Neural cell (in vitro differentiated cells): ENCODE measurements at regions not wholly inside any gene's neighbourhood (a gene's known extent, or its start where the extent isn't known, plus 50 kb on each side); places are given as distances from the start of the nearest gene placed in this dataset.
"Not testable (repeated sequence)": the region's sequence is repeated elsewhere in the genome, so short reads cannot be mapped to it uniquely, and the experiment has no call there.

Experiments
- H2AFZ ChIP-seq: fragments of 200-600, 300-800 bp; sonication (generic), shearing (Covaris generic); 2 replicates; pipeline ENCODE4 v1.6.0; 2014; ENCODE audit warnings: low read depth, mild to moderate bottlenecking, antibody characterized with exemption, low read length, moderate library complexity
- H3F3A ChIP-seq: fragments of 200-600 bp; shearing (Covaris generic); 2 replicates; pipeline ENCODE4 v1.6.1; 2016; ENCODE audit warnings: mild to moderate bottlenecking, moderate library complexity, mixed read lengths, antibody characterized with exemption, low read length; ENCODE audit not compliant: insufficient read depth, poor library complexity, severe bottlenecking
- H3K27ac ChIP-seq: fragments of 200-600, 300-800 bp; sonication (generic), shearing (Covaris generic); 2 replicates; pipeline ENCODE4 v1.5.1; 2014; ENCODE audit warnings: mild to moderate bottlenecking, low read length, moderate library complexity
- H3K27me3 ChIP-seq: fragments of 300-800, 200-600 bp; sonication (generic), shearing (Covaris generic); 2 replicates; pipeline ENCODE4 v1.6.0; 2014; ENCODE audit warnings: mild to moderate bottlenecking, low read depth, low read length, moderate library complexity; ENCODE audit not compliant: insufficient read depth
- H3K36me3 ChIP-seq: fragments of 300-800, 200-600 bp; sonication (generic), shearing (Covaris generic); 2 replicates; pipeline ENCODE4 v1.5.1; 2014; ENCODE audit warnings: mild to moderate bottlenecking, antibody characterized with exemption, low read length, moderate library complexity; ENCODE audit not compliant: insufficient read depth
- H3K4me2 ChIP-seq: fragments of 300-800, 200-600 bp; sonication (generic), shearing (Covaris generic); 2 replicates; pipeline ENCODE4 v1.6.0; 2014; ENCODE audit warnings: mild to moderate bottlenecking, low read length
- H3K4me3 ChIP-seq: fragments of 300-800, 200-600 bp; sonication (generic), shearing (Covaris generic); 2 replicates; pipeline ENCODE4 v1.5.1; 2014; ENCODE audit warnings: mild to moderate bottlenecking, low read length, moderate library complexity
- H3K79me2 ChIP-seq: fragments of 200-600 bp; shearing (Covaris generic); replicated peaks from 2 replicates; pipeline ENCODE4 v1.6.0; 2014; ENCODE audit warnings: mild to moderate bottlenecking, low read length, moderate library complexity; ENCODE audit not compliant: insufficient read depth
- H3K9ac ChIP-seq: fragments of 300-800, 200-600 bp; sonication (generic), shearing (Covaris generic); 2 replicates; pipeline ENCODE4 v1.6.1; 2016; ENCODE audit warnings: mild to moderate bottlenecking, low read length, mixed read lengths
- H3K9me2 ChIP-seq: fragments of 200-600 bp; shearing (Covaris generic); 2 replicates; pipeline ENCODE4 v1.6.1; 2016; ENCODE audit warnings: mild to moderate bottlenecking, low read length, mixed read lengths; ENCODE audit not compliant: insufficient read depth
- H3K9me3 ChIP-seq: fragments of 200-600, 300-800 bp; sonication (generic), shearing (Covaris generic); 2 replicates; pipeline ENCODE4 v1.6.1; 2016; ENCODE audit warnings: mild to moderate bottlenecking, mixed run types, low read length, moderate library complexity, mixed read lengths
- H4K20me1 ChIP-seq: fragments of 200-600 bp; shearing (Covaris generic); 2 replicates; pipeline ENCODE4 v1.6.1; 2016; ENCODE audit warnings: mild to moderate bottlenecking, mixed run types; ENCODE audit not compliant: insufficient read depth
- EP300 ChIP-seq: fragments of 450-650 bp; conservative IDR thresholded peaks from 2 replicates; pipeline ENCODE4 v1.6.1; 2014; ENCODE audit warnings: antibody characterized with exemption, mild to moderate bottlenecking, moderate library complexity; ENCODE audit not compliant: poor library complexity, severe bottlenecking
- MXI1 ChIP-seq: fragments of 450-650 bp; conservative IDR thresholded peaks from 2 replicates; pipeline ENCODE4 v1.6.1; 2014; ENCODE audit warnings: antibody characterized with exemption, mild to moderate bottlenecking; ENCODE audit not compliant: poor library complexity, severe bottlenecking
- RAD21 ChIP-seq: fragments of 450-650 bp; conservative IDR thresholded peaks from 2 replicates; pipeline ENCODE4 v1.6.1; 2014; ENCODE audit warnings: antibody characterized with exemption, mild to moderate bottlenecking, moderate library complexity
- SMC3 ChIP-seq: fragments of 450-650 bp; conservative IDR thresholded peaks from 2 replicates; pipeline ENCODE4 v1.6.1; 2014; ENCODE audit warnings: antibody characterized with exemption, mild to moderate bottlenecking, moderate library complexity; ENCODE audit not compliant: poor library complexity
- TAF1 ChIP-seq: IDR thresholded peaks from 2 replicates; pipeline ENCODE4 v1.6.1; 2012; ENCODE audit warnings: low read depth
- TF ChIP-seq, protein P1 (sequence below): IDR thresholded peaks from 2 replicates; pipeline ENCODE4 v1.6.1; 2012; ENCODE audit warnings: borderline replicate concordance

DNA sequence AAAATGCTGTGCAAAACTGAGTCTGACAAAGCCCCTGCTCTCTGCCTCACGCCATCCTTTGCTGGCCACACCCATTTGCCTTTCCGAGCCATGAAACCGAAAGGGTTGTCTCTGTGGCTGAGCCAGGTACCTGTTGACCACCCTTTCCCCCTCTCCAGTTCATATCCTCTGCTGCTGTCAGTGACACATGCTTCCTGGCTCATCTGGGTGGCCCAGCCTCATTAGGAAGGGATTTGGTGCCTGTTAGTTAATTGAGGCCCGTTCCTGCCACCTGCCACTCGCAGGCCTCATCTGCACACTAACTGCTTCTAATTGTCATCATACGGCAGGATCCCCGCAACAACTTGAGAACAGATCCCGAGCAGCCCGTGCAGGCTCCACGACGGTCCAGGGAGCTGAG, 79.2 kb downstream of the OLIG1 start:
- H3K9me2 ChIP-seq = no peaks in the 10 kb centered on the region
- H3K9me3 ChIP-seq = no peaks in the 10 kb centered on the region
- H3K36me3 ChIP-seq = no peaks in the 10 kb centered on the region
- no peaks in the 10 kb centered on the region for H3F3A ChIP-seq
- no peaks in the 10 kb centered on the region for H4K20me1 ChIP-seq
- H3K4me2 ChIP-seq = no peak overlapping the region
- TF ChIP-seq SMC3 (no peak), RAD21 (no peak), EP300 (no peak), TAF1 (no peak), MXI1 (no peak)
- TF ChIP-seq, protein P1, sequence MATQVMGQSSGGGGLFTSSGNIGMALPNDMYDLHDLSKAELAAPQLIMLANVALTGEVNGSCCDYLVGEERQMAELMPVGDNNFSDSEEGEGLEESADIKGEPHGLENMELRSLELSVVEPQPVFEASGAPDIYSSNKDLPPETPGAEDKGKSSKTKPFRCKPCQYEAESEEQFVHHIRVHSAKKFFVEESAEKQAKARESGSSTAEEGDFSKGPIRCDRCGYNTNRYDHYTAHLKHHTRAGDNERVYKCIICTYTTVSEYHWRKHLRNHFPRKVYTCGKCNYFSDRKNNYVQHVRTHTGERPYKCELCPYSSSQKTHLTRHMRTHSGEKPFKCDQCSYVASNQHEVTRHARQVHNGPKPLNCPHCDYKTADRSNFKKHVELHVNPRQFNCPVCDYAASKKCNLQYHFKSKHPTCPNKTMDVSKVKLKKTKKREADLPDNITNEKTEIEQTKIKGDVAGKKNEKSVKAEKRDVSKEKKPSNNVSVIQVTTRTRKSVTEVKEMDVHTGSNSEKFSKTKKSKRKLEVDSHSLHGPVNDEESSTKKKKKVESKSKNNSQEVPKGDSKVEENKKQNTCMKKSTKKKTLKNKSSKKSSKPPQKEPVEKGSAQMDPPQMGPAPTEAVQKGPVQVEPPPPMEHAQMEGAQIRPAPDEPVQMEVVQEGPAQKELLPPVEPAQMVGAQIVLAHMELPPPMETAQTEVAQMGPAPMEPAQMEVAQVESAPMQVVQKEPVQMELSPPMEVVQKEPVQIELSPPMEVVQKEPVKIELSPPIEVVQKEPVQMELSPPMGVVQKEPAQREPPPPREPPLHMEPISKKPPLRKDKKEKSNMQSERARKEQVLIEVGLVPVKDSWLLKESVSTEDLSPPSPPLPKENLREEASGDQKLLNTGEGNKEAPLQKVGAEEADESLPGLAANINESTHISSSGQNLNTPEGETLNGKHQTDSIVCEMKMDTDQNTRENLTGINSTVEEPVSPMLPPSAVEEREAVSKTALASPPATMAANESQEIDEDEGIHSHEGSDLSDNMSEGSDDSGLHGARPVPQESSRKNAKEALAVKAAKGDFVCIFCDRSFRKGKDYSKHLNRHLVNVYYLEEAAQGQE = no peak
- H3K27ac ChIP-seq = no peak overlapping the region
- no peak overlapping the region for H3K4me3 ChIP-seq
- peaks cover 4% of the 10 kb centered on the region for H3K27me3 ChIP-seq
- no peak overlapping the region for H3K9ac ChIP-seq
- no peaks in the 10 kb centered on the region for H3K79me2 ChIP-seq
- H2AFZ ChIP-seq = no peak overlapping the region

DNA sequence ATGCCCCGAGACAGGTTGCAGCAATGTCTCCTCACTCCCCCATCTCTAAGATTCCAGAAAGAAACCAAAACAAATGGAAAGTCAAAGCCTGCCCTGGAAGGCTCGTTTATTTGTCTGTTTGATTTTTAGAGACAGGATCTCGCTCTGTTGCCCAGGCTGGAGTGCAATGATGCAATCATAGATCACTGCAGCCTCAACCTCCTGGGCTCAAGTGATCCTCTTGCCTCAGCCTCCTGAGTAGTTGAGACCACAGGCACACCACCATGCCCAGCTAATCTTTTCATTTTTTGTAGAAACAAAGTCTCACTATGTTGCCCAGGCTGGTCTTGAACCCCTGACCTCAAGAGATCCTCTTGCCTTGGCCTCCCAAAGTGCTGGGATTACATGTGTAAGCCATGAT, 78.8 kb upstream of the IFNAR2 start:
- not testable (repeated sequence) for H3K9me3 ChIP-seq, H4K20me1 ChIP-seq, H3K4me3 ChIP-seq, H3K9ac ChIP-seq, H2AFZ ChIP-seq, H3K36me3 ChIP-seq, H3K79me2 ChIP-seq, H3K4me2 ChIP-seq, H3K27ac ChIP-seq, H3K27me3 ChIP-seq, H3K9me2 ChIP-seq, H3F3A ChIP-seq

DNA sequence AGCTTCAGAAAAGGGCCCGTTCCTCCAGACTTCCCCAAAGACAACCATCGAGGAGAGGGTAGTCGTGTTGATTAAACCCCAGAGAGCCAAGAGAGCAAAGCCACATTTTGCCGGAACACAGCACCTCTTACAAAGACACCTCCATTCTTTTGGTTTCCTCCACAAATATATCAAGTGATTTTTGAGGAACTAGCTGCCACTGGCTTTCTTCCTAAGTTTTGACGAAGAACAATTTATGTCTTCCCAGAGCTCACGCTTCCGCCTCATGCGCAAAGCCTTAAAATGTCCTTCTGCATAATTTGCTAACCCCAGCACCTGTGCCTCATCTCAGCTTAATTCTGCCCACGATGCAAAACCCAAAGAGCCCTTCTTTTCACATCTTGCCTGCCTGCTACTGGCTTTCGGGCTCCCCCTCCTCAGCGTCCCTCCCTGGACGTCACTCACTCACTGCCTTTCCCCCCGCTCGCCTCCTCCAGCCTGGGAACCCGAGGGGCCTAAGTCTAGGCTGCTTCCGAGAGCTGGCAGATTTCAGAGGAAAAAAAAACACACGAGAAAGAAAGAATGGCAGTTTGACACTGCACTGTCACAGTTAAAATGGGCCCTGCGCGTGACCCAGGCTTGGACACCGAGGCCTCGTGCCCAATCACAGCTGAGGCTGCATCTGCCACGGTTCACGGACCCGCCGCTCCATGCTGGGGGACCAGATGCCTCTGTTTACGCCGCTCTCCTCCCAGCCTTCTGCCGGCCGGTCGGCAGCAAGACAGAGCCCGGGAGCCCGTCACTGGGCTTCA, 77.6 kb upstream of the IFNAR2 start:
- Histone ChIP-seq H3K27ac (no peak overlapping the region), H3K9me2 (no peaks in the 10 kb centered on the region), H3K79me2 (no peaks in the 10 kb centered on the region), H4K20me1 (no peaks in the 10 kb centered on the region), H3K36me3 (no peaks in the 10 kb centered on the region), H3K4me3 (no peak overlapping the region), H2AFZ (no peak overlapping the region), H3K9ac (no peak overlapping the region), H3F3A (no peaks in the 10 kb centered on the region), H3K27me3 (no peaks in the 10 kb centered on the region), H3K9me3 (no peaks in the 10 kb centered on the region), H3K4me2 (no peak overlapping the region)
- TF ChIP-seq MXI1 (no peak), EP300 (no peak)
- TF ChIP-seq, protein P1 = no peak
